GM12892 (cell line): ENCODE measurements at regions not wholly inside any gene's neighbourhood (a gene's known extent, or its start where the extent isn't known, plus 50 kb on each side); places are given as distances from the start of the nearest gene placed in this dataset.

Experiments used
- POLR2A ChIP-seq: IDR thresholded peaks from 2 replicates; pipeline ENCODE4 v1.6.1; 2011; ENCODE audit warnings: low read depth, low read length, control low read depth
- POLR2AphosphoS5 ChIP-seq: IDR thresholded peaks from 2 replicates; pipeline ENCODE4 v1.6.1; 2011; ENCODE audit warnings: low read depth, low read length, control low read depth
- TAF1 ChIP-seq: IDR thresholded peaks from 2 replicates; pipeline ENCODE4 v1.6.1; 2011; ENCODE audit warnings: low read depth, mild to moderate bottlenecking, control low read depth, low read length, borderline replicate concordance

GRCh38 chr6:19719691-19720128 is 117.5 kb upstream of the ID4 start:
- TF ChIP-seq POLR2AphosphoS5 (no peak), POLR2A (no peak), TAF1 (no peak)
